CD4-positive, alpha-beta T cell treated with Interleukin-17A for 4 hours (primary cell): ENCODE measurements at regions not wholly inside any gene's neighbourhood (a gene's known extent, or its start where the extent isn't known, plus 50 kb on each side); places are given as distances from the start of the nearest gene placed in this dataset.
"Not testable (repeated sequence)": the region's sequence is repeated elsewhere in the genome, so short reads cannot be mapped to it uniquely, and the experiment has no call there.

Source experiments
- DNase-seq: peaks from one replicate; pipeline ENCODE4 v3.0.0-alpha.2; 2020; ENCODE audit warnings: mixed read lengths

DNA sequence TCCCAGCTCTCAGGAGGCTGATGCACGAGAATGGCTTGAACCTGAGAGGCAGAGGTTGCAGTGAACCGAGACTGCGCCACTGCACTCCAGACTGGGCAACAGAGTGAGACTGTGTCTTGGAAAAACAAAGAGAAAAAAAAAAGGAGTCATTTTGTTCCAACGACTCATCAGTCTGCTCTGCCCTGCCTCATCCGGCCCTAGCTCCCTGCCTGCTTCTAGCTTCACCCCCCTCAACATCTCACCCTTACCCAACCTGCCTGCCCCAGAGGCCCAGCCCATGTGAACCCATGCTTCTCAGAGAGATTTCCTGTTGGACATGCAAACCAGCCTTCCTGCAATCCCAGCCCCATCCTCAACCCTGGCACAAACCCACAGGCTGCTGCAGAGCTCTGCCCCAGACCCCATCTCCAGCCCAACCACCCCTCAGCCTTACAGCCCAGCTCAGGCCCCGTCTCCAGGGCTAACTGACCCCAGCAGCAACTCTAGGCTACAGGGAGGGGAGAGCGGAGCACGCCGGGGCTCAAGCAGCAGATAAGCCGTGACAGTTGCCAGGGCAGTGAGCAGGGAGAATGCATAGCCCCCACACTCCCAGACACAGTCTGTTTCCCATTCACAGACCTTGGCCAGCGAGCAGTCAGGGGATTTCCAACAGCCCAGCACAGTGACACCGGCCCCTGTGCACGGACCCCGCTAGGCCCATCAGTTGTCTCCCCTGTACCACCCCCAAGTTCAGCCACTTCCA lies 86.0 kb upstream of the KCTD7 start:
- DNase-seq = no peak

DNA sequence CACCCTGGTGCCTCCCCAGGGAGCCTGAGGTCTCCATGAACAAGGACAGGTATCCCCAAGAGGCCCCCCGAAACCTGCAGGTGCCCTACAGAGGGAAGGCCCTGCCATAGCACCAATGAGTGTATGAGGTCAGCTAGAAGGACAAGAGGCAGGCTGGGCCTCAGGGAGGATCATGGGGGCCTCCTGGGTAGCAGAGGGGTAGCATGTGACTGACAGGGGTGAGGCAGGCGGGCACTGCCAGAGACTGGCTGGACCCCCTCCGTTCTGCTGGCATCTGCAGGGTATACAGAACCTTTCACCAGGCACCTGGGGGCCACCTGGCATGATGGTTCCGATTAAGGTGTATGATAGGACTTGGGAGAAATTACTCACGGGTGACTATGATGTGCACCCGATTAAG lies 79.2 kb upstream of the KCTD7 start:
- DNase-seq = no peak

DNA sequence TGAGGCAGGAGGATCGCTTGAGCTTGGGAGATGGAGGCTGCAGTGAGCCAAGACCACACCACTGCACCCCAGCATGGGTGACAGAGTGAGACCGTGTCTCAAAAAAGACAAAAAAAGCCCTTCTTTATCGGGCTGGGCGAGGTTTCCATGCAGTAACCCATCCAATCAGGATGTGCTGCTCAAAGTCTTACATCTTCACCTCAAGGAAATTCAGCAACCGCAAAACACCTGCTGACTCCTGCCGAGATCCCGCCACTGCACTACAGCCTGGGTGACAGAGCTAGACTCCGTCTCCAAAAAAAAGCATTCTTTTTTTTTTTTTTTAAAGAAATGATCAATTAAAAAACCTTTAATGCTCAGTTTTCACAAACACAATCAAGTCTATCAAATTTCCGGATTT lies 75.7 kb upstream of the KCTD7 start:
- no peak for DNase-seq

DNA sequence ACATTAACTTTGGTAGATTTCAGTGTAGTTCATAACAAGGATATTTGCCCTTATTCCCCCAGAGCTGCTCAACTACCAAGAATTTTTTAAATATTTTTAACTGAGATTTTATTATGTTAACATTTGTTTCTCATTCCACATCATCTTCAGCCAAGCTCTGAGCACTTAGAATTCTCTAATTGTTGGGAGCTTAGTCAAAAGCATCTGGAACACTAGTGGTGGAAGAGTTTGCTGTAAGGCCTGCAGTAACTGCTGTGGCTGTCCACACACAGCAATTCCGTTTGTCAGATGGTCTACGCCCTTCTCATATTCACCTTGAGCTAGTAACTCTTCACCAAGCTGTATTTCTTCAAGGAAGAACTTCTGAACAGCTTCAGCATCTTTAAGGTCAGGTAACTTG lies 75.0 kb upstream of the KCTD7 start:
- not testable (repeated sequence) for DNase-seq

DNA sequence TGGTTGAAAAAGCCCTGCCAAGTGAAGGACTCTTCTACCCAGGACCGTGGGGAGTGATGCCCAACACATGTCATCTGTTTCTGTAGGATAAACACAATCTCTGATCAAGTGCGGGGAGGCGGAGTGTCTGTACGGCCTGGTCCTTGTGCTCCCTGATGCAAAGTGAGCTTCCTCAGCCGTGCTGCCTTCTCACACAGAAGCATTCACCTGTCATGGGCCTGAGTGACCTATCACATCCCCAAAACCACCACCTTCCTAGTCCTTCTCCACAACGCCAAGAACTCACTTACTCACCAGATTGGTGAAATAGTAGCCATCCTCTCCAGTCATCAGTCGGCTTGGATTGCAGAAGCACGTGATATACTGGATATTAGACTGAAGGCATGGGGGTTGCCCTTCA lies 74.4 kb upstream of the KCTD7 start:
- DNase-seq = not testable (repeated sequence)

DNA sequence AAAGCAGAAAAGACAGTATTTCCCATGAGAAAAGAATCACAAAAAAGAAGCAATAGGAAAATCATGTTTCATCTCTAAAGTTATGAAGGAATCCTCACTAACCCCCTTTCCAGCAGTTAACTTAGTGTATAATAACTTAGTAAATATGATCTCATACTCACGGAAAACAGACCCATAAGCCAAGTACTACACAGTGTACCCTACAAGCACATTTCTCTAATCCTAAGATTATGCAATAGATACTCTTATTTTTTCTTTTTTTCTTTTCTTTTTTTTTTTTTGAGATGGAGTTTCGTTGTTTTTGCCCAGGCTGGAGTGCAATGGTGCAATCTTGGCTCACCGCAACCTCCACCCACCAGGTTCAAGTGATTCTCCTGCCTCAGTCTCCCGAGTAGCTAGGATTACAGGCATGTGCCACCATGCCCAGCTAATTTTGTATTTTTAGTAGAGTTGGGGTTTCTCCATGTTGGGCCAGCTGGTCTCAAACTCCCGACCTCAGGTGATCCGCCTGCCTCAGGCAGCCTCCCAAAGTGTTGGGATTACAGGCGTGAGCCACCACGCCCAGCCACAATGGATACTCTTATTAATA lies 73.7 kb upstream of the KCTD7 start:
- not testable (repeated sequence) for DNase-seq

DNA sequence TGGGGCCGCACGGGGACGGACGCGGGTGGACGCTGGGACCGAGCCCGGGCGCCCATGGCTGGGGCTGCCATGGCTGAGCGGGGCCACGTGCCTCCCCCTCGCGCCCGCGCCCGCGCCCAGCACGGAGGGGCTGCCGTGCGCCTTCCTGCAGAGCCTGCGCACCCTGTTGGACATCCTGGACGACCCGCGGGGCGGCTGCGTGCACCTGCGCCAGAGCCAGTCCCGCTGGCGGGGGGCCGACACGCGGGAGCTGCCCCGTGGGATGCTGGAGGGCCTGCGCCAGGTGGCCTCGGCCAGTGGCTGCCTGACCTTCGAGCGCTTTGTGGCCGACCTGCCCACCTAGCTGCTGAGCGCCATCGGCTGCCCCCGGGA lies 72.5 kb upstream of the KCTD7 start:
- DNase-seq = no peak

DNA sequence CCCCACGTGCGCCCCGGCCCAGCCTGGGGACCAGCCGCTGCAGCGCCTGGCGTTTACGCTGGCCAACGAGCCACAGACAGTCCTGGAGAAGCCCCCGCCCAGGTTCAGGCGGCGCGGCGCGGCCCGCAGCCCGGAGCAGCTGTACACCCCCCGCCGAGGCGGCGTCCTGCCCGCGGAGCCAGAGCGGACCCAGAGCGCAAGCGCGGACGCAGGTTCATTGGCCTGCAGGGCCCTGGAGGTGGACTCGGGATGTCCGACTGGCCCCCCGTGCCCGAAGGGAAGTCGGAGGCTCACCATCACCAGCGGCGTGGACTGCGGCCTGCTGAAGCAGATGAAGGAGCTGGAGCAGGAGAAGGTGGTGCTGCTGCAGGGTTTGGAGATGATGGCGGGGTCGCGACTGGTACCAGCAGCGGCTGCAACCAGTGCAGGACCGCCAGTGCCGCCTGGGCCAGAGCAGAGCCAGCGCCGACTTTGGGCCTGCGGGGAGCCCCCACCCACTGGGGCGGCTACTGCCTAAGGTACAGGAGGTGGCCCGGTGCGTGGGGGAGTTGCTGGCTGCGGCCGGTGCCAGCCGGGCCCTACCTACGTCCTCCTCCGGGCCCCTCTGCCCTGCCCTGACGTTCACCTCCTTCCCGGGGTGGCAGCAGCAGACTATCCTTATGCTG lies 72.0 kb upstream of the KCTD7 start:
- DNase-seq = no peak

DNA sequence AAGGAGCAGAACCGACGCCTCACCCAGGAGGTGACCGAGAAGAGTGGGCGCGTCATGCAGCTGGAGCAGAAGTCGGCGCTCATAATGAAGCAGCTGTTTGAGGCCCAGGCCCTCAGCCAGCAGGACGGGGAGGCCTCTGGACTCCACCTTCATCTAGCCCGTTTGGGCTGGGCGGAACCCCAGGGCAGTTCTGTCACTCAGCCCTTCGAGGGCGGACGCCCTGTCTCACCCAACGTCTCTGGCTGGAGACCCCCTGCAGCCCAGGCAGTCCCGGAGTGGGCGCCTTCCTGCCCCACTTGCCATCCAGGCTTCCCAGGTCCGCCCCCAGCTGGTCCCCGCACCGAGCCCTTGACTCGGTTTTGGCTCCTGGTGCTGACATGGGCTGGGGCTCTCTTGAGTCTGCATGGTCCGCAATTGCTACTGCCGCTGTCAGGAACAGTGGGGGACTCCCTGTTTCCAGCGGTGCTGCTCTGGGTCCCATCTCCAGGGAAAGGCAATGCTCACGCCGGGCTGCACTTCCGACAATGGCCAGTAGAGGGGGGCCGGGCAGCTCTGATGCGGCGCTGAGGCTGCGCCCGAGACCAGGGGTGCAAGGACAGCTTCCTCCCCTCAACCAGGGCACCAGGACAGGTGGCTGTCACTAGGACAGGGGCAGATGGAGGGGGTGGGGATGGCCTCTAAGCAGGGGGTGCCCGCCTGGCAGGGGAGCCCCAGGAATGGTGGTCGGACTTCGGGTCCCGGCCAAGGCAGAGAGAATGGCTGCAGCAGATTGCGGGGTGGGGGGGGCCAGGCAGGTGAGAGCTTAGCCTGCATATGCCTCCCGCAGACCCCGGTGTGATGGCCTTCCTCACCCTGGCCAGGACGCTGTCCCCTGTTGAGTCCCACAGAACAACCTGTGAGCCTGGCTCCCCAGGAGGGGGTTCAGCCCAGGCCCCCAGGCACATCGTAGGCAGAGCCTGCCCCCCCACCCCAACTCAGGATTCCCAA lies 71.2 kb upstream of the KCTD7 start:
- DNase-seq = peak; percentile 82

DNA sequence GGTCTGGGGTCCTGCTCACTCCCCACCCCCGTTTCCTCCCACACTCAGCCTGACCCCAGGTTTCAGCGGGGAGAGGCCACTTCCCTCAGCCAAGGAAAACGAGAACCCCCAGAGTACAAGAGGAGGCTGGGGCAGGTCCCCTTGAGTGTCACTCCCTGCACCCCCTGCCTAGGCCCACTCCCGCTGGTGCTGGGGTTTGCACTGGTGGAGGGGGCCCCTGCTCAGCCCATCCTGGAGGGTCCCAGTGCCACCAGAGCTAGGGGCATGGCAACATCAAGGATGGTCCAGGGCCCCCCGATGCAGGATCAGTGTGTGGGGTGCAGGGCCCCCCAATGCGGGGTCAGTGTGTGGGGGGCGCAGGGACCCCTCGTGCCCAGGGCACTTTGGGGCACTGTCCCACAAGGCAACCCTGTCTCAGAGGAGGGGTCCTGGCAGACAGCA lies 70.5 kb upstream of the KCTD7 start:
- DNase-seq = no peak

DNA sequence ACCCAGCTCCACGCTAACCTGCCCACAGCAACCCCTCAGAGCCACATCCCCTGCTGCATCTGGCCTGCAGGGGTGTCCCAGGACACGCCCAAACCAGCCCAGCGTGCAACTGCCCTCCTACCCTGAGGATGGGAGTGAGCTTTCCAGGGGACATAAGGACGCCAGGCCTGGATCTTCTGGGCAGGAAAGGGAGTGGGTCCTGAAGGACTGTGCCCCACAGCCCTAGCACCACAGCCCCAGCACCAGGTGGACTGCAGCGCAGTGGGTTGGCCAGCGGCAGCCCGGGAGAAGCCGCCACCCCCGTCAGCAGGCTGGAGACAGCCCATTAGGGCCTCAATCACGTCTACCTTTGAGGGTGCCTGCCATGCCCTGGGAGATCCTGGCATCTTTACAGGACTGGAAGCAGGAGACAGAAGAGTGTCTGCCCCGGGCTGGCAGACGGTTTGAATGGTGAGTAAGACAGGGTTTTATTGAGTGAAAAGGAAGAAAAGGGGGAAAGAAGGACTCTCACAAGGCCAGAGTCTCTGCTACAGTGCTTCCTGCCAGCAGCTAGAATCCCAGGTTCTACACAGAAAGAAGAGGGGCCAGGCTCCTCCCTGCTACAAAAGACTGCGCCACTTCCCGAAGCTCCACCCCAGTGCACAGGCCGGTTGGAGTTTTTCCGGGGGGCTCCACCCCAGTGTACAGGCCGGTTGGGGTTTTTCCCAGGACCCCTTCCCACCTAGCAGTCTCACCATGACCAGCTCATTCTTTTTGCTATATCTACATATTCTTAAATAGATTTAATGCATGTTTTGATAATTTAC lies 69.8 kb upstream of the KCTD7 start:
- DNase-seq = no peak

DNA sequence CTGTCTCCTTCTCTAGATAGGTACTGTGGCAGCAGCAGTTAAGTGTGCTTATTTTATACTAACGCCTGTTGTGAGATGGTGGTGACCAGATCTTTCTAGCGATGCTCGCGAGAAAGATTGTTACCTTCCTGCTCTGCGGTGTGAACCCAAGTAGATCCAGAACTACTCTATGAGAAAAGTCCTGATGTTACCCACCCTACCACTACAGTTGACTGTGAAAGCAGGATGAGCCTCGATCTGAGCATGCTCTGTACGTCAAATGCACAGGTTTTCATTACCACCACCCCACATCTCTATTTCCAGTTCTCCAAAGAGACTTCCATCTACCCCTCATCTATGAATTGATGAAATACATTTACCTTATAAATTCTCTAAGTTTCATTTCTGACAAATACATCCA lies 64.6 kb upstream of the KCTD7 start:
- DNase-seq = no peak

DNA sequence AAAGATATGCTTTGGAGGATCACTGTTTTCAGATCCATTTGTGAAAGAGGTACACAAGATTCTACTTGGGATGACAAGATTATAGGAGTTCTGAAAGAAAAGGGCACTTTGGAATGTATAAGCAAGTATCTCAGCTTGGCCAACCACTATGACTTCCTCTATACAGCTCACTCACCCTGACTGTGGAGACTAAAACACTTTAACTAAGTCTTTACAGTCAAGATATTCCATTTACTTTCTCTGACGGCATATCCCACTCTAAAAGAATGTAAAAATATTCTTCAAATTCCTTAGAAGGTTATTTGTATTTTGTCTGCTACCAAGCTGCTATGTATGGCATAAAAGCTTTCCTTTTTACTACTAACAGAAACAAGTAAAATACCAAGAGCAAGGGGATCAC lies 58.5 kb upstream of the KCTD7 start:
- DNase-seq = not testable (repeated sequence)

DNA sequence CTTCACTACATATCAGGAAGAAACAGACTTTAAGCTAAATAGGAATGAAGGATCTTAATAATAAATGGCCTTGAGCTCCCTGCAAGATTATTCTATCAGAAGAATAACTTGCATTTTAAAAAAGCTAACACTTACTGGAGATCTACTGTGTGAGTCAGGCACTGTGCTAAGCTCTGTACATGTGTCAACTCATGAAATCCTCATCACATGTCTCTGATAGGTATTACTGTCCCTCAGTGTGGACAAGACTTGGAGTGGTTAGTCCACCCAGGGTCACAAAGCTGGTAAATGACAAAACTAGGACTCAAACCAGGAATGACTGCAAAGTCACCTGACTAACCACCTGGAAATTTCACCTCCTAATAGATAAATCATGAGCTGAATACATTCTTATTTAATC lies 57.1 kb upstream of the KCTD7 start:
- DNase-seq = no peak

DNA sequence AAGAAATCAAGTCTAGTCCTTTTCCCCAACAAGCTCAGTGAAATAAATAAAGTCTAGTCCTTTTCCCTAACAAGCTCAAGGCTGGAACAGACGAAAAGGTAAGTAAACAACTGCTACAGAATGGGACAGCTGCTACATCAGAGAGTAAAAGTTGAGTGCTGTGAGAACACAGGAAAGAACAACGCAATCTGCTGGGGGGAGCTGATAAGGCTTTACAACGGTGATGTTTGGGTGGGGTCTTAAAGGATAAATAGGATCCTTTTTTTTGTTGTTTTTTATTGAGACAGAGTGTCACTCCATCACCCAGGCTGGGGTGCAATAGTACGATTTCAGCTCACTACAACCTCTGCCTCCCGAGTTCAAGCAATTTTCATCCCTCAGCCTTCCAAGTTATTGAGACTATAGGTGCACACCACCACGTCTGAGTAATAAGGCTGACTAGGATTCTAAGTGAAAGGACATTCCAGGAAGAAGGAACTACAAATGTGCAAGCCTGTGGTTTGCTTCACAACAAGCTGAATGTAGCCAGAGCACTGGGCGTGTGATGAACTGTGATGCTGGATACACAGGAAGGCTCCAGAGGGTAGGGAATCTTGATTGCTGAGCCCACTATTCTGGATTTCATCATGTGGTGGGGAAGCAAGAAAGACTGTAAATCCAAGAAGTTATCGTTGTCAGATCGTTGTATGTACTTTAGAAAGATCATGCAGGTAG lies 54.7 kb upstream of the KCTD7 start:
- not testable (repeated sequence) for DNase-seq

DNA sequence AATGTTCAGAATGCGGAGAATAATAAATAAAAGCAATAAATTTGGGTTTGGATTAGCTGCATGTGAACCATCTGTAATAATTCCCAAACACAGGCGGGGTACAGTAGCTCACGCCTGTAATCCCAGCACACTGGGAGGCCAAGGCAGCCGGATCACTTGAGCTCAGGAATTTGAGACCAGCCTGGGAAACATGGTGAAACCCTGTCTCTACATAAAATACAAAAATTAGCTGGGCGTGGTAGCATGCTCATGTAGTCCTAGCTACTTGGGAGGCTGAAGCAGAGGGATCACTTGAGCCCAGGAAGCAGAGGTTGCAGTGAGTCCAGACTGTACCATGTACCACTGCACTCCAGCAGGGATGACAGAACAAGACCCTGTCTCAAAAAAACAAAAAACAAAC lies 53.9 kb upstream of the KCTD7 start:
- DNase-seq = not testable (repeated sequence)

DNA sequence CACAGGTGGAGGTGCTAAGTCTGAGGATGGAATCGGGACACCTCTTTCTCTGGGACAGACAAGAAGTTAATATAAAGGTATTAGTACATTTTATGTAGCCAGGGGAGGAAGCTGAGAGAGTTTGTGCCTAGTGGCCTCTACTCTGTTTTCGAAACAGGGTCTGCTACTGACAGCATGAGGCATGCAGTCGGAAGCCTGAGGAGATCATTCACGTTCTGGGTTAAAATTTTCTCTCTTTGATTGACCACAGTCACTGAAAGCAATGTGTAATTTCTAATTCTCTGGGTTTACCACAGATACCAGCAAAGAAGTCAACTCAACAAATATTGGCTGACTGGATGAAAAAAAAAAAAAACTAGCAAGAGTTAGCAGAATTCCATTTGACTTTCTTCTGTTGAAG lies 53.3 kb upstream of the KCTD7 start:
- no peak for DNase-seq

DNA sequence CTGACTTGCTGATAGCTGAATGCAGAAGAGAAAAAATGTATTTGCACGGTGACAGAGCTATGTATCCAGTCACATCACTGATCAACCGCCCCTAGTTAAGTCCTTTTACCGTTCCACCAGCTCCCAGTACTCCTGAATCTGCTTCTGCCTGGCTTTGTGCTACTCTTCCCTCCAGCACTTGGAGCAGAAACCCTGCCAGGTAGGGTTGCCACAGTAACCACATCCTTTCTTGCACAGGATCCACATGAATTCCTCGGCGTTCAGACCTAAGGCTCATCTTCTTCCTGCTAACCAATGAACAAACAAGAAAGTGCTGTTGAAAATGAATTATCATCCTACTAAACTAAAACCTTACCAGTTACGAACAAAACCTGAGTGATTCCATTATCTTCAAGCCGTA lies 52.0 kb upstream of the KCTD7 start:
- DNase-seq = no peak
